ENCODE measurements at regions not wholly inside any gene's neighbourhood (a gene's known extent, or its start where the extent isn't known, plus 50 kb on each side); places are given as distances from the start of the nearest gene placed in this dataset.
A peak's percentile ranks its signal among the peaks of the same experiment; 100 is the strongest.

DNA sequence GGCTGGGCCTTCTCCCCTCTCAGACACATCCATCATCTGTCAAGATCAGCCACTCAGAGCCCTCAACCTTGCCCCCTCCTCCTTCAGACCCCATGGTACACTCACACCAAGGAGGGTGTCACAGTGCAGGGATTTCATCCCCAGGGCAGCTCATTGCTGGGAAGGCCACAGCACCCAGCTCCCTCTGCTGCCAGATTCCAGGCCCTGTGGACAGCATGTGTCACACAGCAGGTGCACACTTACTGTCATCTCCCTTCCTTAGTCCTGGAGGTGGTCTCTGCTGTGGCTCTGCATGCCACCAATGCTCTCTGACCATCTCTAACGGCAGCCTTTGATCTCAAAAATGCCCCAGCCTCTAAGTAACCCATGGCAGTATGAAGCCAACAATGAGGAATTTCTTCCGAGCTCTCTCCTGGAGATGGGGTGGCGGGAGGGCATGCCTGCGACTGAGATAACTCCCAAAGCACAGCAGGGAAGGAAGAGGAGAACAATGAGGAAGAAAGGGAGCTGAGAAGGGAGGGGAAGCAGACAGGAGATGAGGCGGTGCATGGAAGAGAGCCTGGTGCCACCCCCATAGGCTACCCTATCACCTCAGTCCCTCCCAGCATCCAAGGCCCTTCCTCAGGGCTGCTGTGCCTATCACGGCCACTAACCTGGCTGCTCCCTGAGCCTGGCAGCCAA lies 101.0 kb downstream of the SINHCAF start:
- ChIA-PET POLR2A (no interaction called here), CTCF (interaction anchor here (2.3 kb wide), 1 partner anchor 47 kb away, joined by 7 read pairs; no protein-coding TSS in a partner anchor)
- peak; percentile 4 for DNase-seq (ENCODE audit: extremely low spot score)
- TF ChIP-seq, protein P1, sequence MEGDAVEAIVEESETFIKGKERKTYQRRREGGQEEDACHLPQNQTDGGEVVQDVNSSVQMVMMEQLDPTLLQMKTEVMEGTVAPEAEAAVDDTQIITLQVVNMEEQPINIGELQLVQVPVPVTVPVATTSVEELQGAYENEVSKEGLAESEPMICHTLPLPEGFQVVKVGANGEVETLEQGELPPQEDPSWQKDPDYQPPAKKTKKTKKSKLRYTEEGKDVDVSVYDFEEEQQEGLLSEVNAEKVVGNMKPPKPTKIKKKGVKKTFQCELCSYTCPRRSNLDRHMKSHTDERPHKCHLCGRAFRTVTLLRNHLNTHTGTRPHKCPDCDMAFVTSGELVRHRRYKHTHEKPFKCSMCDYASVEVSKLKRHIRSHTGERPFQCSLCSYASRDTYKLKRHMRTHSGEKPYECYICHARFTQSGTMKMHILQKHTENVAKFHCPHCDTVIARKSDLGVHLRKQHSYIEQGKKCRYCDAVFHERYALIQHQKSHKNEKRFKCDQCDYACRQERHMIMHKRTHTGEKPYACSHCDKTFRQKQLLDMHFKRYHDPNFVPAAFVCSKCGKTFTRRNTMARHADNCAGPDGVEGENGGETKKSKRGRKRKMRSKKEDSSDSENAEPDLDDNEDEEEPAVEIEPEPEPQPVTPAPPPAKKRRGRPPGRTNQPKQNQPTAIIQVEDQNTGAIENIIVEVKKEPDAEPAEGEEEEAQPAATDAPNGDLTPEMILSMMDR (IDR thresholded peaks at IDR 0.05; ENCODE audit: control extremely low read depth, extremely low read depth, low read depth, missing control alignments): no peak

- peak; percentile 4 for DNase-seq (ENCODE audit: extremely low spot score)
- POLR2A ChIA-PET: no interaction called here
- TF ChIP-seq, protein P1 (IDR thresholded peaks at IDR 0.05; ENCODE audit: control extremely low read depth, extremely low read depth, low read depth, missing control alignments): no peak
- CTCF ChIA-PET: interaction anchor here (1.0 to 2.4 kb wide), 4 partner anchors 9 to 382 kb away, joined by 3 to 10 read pairs (median 5); no protein-coding TSS in a partner anchor
Measured at GRCh38 chr12:31225656-31226535, 100.1 kb downstream of the SINHCAF start.

DNA sequence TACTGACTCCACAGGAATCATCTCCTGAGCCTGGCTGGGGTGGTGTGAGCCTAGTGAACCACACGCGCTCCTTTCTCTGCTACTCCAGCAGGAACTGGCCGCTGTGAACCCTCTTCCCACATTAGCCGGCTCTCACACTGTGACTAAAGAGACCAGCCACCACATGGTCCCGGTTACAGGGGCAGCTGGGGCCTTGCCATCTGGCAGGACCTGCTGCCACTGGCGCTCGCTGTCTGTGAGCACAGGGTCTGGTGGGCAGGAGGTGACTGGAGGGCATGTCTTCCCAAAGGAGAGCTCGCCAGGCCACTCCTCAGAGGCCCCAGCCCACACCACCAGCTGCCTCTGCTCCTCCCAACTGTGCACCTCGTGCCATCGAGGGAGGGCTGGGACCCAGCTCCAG lies 99.3 kb downstream of the SINHCAF start:
- CTCF ChIA-PET: interaction anchor here (0.6 to 2.4 kb wide), 4 partner anchors 8 to 45 kb away, joined by 3 to 10 read pairs (median 5); no protein-coding TSS in a partner anchor
- TF ChIP-seq, protein P1 (IDR thresholded peaks at IDR 0.05; ENCODE audit: control extremely low read depth, extremely low read depth, low read depth, missing control alignments): no peak
- POLR2A ChIA-PET: no interaction called here
- DNase-seq (ENCODE audit: extremely low spot score): peak; percentile 4

DNA sequence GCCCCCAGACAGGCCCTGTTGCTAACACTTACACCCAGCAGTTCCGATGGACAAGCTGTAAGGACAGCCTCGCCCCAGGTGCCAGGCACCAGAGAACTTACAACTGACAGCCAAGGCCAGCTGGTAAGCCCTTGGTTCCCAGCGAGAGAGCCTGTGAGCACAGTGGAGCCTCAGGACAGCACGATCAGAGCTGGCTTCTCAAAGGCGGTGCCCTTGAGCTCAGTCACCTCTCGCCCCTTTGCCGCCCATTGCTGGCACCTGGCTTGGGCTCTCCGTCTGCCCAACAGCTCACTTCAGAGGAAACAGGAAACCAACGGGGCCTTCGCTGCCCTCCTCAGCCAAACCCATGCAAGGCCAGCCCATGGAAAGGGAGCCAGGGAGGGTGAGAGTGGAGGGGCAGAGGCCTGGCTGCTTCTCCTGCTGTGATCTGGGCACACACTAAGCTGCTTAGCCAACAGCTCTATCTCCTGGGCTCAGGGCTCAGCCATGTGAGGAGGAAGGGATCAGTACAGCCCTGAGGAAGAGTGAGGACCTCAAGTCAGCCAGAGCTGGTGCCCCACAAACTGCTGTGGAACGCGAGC lies 98.5 kb downstream of the SINHCAF start:
- POLR2A ChIA-PET: no interaction called here
- DNase-seq (ENCODE audit: extremely low spot score): peak; percentile 4
- TF ChIP-seq, protein P1 (IDR thresholded peaks at IDR 0.05; ENCODE audit: control extremely low read depth, extremely low read depth, low read depth, missing control alignments): no peak
- CTCF ChIA-PET: interaction anchor here (0.5 to 2.4 kb wide), 5 partner anchors 10 to 899 kb away, joined by 3 to 10 read pairs (median 3); no protein-coding TSS in a partner anchor

GRCh38 chr12:31228811-31229792 lies 96.8 kb downstream of the SINHCAF start:
- TF ChIP-seq, protein P1 (IDR thresholded peaks at IDR 0.05; ENCODE audit: control extremely low read depth, extremely low read depth, low read depth, missing control alignments): no peak
- ChIA-PET CTCF (interaction anchor here (0.7 to 1.5 kb wide), 3 partner anchors 10 to 13 kb away, joined by 3 to 9 read pairs (median 3); no protein-coding TSS in a partner anchor), POLR2A (interaction anchor here (0.6 kb wide), 1 partner anchor 168 kb away, joined by 3 read pairs; no protein-coding TSS in a partner anchor)
- DNase-seq (ENCODE audit: extremely low spot score): no peak

All from GM10248 (cell line).